Glutamatergic neuron (in vitro differentiated cells): ENCODE measurements at regions not wholly inside any gene's neighbourhood (a gene's known extent, or its start where the extent isn't known, plus 50 kb on each side); places are given as distances from the start of the nearest gene placed in this dataset.

Experiments used
- DNase-seq: peaks from one replicate; pipeline ENCODE4 v3.0.0; 2022
- H3K27ac Mint-ChIP-seq: one replicate; pipeline ENCODE4 v1.8.0; 2020; ENCODE audit warnings: mild to moderate bottlenecking, mixed read lengths, inconsistent platforms; ENCODE audit not compliant: unreplicated experiment
- H3K27me3 Mint-ChIP-seq: one replicate; pipeline ENCODE4 v1.8.0; 2020; ENCODE audit warnings: mild to moderate bottlenecking, moderate library complexity, mixed read lengths, inconsistent platforms; ENCODE audit not compliant: unreplicated experiment
- H3K36me3 Mint-ChIP-seq: one replicate; pipeline ENCODE4 v1.8.0; 2020; ENCODE audit warnings: mild to moderate bottlenecking, mixed read lengths, inconsistent platforms; ENCODE audit not compliant: unreplicated experiment
- H3K4me1 Mint-ChIP-seq: one replicate; pipeline ENCODE4 v1.8.0; 2020; ENCODE audit warnings: mild to moderate bottlenecking, low read depth, mixed read lengths, inconsistent platforms; ENCODE audit not compliant: unreplicated experiment
- H3K4me3 Mint-ChIP-seq: one replicate; pipeline ENCODE4 v1.8.0; 2020; ENCODE audit warnings: mild to moderate bottlenecking, mixed read lengths, inconsistent platforms; ENCODE audit not compliant: unreplicated experiment
- H3K9me3 Mint-ChIP-seq: one replicate; pipeline ENCODE4 v1.8.0; 2020; ENCODE audit warnings: mild to moderate bottlenecking, moderate library complexity, mixed read lengths, inconsistent platforms; ENCODE audit not compliant: unreplicated experiment
- TF ChIP-seq, protein P1 (sequence below): fragments of 200-600 bp; sonication (generic); IDR thresholded peaks from one replicate; pipeline ENCODE4 v1.5.0; 2021; ENCODE audit not compliant: partially characterized antibody, unreplicated experiment

DNA sequence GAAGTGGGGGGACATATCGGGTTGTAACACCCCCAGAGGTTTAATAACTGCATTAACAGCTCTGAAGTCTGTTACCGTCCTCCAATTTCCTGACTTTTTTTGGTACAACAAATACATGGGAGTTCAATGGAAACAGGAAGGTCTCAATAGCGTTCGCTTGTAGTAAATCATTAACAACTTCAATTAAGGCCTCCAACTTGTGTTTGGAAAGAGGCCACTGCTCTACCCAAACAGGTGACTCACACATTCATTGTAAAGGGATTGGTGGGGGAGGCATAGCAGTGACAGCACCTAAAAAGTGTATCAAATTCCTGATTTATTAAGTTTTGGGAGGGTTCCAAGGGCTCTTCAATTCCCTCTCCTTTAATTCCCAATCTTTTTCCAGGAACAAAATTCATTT lies 1046.2 kb upstream of the AMELY start:
- Mint-ChIP-seq H3K4me1 (no peaks in the 10 kb centered on the region), H3K9me3 (peaks cover 1% of the 10 kb centered on the region), H3K4me3 (no peak overlapping the region), H3K27me3 (no peaks in the 10 kb centered on the region), H3K36me3 (no peaks in the 10 kb centered on the region), H3K27ac (no peak overlapping the region)
- TF ChIP-seq, protein P1, sequence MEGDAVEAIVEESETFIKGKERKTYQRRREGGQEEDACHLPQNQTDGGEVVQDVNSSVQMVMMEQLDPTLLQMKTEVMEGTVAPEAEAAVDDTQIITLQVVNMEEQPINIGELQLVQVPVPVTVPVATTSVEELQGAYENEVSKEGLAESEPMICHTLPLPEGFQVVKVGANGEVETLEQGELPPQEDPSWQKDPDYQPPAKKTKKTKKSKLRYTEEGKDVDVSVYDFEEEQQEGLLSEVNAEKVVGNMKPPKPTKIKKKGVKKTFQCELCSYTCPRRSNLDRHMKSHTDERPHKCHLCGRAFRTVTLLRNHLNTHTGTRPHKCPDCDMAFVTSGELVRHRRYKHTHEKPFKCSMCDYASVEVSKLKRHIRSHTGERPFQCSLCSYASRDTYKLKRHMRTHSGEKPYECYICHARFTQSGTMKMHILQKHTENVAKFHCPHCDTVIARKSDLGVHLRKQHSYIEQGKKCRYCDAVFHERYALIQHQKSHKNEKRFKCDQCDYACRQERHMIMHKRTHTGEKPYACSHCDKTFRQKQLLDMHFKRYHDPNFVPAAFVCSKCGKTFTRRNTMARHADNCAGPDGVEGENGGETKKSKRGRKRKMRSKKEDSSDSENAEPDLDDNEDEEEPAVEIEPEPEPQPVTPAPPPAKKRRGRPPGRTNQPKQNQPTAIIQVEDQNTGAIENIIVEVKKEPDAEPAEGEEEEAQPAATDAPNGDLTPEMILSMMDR, result no peak
- DNase-seq, result no peak

DNA sequence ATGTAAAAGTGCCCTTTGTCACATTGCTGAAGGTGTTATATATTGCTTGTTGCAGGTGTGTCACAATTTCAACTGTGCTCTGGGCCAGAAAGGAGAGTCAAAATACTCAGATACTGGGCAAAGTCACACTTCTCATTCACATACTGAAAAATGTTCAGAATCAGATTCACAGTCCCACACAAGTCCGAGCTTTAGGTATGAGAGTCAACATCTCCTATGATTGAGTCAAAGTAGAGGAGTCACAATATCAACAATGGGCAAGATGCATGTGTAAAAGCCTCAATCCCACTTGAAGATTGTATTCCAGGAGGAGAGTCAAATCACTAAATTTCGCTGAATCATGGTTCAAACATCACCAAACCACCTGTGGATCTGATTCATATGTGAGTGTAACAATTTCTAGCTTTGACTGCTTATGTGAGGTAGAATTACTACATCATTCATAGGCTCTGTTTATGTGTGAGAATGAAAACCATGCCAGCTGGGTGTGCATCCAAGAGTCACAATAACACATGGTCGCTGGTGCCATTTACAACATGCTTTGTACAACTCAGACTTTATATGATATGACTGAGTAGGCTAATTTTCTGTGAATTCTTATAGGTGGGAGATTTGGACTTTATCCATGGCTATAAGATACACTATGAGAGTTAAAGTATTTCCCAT lies 1039.8 kb upstream of the AMELY start:
- no peak for DNase-seq
- TF ChIP-seq, protein P1, result no peak
- Mint-ChIP-seq H3K4me3 (no peak overlapping the region), H3K36me3 (no peaks in the 10 kb centered on the region), H3K4me1 (no peaks in the 10 kb centered on the region), H3K27me3 (no peaks in the 10 kb centered on the region), H3K9me3 (no peaks in the 10 kb centered on the region), H3K27ac (no peak overlapping the region)

DNA sequence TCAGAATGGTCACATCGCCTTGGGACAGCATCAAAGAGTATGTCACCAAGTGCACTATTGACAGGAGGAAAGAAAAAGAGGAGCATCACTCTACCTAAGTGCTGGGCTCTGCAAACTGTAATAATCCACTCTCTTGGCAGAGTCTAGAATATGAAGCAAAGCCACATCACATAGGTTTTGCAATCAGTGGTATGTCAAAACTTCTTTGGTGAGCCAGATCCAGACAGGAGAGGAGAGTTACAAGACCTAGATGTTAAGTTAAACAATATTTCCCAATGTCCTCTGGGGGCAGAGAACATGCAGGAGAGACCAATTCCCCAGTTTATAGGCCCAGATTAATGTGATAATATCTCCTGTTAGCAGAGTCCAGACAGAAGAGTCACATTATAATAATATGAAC lies 1032.6 kb upstream of the AMELY start:
- H3K4me1 Mint-ChIP-seq, result no peaks in the 10 kb centered on the region
- TF ChIP-seq, protein P1, result no peak
- no peak overlapping the region for H3K4me3 Mint-ChIP-seq
- H3K27me3 Mint-ChIP-seq, result no peaks in the 10 kb centered on the region
- H3K9me3 Mint-ChIP-seq, result no peaks in the 10 kb centered on the region
- no peak for DNase-seq
- H3K36me3 Mint-ChIP-seq, result no peaks in the 10 kb centered on the region
- H3K27ac Mint-ChIP-seq, result no peak overlapping the region

DNA sequence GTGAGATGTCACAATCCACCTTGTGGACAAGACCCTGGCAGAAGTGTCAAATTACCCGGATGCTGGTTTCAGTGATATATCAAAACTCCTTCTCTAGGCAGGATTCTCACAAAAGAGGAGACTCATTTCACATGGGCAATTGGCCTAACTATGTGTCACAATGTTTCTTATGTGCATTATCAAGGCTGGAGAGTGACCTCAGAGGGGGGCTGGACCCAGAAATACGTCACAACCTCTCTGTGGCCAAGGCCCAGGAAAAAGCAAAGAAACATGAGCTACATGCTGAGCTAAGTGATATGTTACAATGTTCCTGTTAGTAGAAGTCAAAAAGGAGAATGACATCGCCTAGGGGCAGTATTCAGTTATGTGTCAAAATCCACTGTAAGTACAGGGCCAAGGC lies 1031.2 kb upstream of the AMELY start:
- Mint-ChIP-seq H3K27me3 (no peaks in the 10 kb centered on the region), H3K4me3 (no peak overlapping the region), H3K27ac (no peak overlapping the region), H3K4me1 (no peaks in the 10 kb centered on the region), H3K9me3 (no peaks in the 10 kb centered on the region), H3K36me3 (no peaks in the 10 kb centered on the region)
- TF ChIP-seq, protein P1, result no peak
- DNase-seq, result no peak

DNA sequence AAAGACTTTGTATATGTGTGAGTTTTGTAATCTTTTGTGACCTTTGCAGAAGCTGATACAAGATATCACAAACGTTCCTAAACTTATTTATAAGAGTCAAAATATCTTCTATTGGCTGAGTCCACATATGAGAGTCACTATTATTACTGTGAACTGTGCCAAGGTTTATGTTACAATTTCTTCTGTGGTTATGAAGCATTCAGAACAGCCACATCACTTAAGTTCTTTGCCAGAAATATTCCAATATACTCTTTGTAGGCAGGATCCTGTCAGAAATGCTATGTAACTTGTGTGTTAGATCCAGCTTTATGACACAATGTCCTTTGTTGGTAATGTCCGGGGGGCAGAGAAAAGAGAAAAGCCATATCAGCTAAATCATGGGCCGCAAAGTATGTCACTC lies 1030.3 kb upstream of the AMELY start:
- Mint-ChIP-seq H3K27ac (no peak overlapping the region), H3K9me3 (no peaks in the 10 kb centered on the region), H3K4me3 (no peak overlapping the region), H3K36me3 (no peaks in the 10 kb centered on the region), H3K27me3 (no peaks in the 10 kb centered on the region), H3K4me1 (no peaks in the 10 kb centered on the region)
- DNase-seq, result no peak
- TF ChIP-seq, protein P1, result no peak
